PC-9 (cell line): ENCODE measurements at regions not wholly inside any gene's neighbourhood (a gene's known extent, or its start where the extent isn't known, plus 50 kb on each side); places are given as distances from the start of the nearest gene placed in this dataset.
"Not testable (repeated sequence)": the region's sequence is repeated elsewhere in the genome, so short reads cannot be mapped to it uniquely, and the experiment has no call there.

ENCODE experiments used
- BruUV-seq: library from RNA; stranded (reverse); fragments of 400-500 nt; replicated peaks from 2 replicates; lab custom pipeline; 2021; lab: Mats Ljungman, UMichigan
- CTCF ChIA-PET: fragments of 300-600 bp; sonication (Branson Sonifier 250); formaldehyde crosslinking; loops from one replicate; lab custom pipeline; 2022; ENCODE audit warnings: antibody characterized with exemption; lab: Charles Lee
- POLR2A ChIA-PET: fragments of 300-600 bp; sonication (Branson Sonifier 250); formaldehyde crosslinking; loops from one replicate; lab custom pipeline; 2022; ENCODE audit warnings: antibody characterized with exemption; ENCODE audit not compliant: unreplicated experiment; lab: Charles Lee
- DNase-seq, 2 experiments: peaks; one replicate each; pipeline versions ENCODE4 v3.0.0 to v3.0.0-alpha.2; 2015 to 2022; ENCODE audit warnings: mixed read lengths in 1 of 2
- H2AFZ ChIP-seq: fragments of 200-600 bp; sonication (generic); 2 replicates; pipeline ENCODE4 v1.8.1; 2017; ENCODE audit warnings: antibody characterized with exemption
- H3F3A ChIP-seq: fragments of 200-600 bp; sonication (generic); 2 replicates; pipeline ENCODE4 v1.8.1; 2017; ENCODE audit warnings: antibody characterized with exemption, mild to moderate bottlenecking, low read depth; ENCODE audit not compliant: insufficient read depth
- H3K27ac ChIP-seq: fragments of 200-600 bp; sonication (generic); 2 replicates; pipeline ENCODE4 v1.6.1; 2016; ENCODE audit warnings: mixed run types
- H3K27me3 ChIP-seq: fragments of 200-600 bp; sonication (generic); 2 replicates; pipeline ENCODE4 v1.6.1; 2016; ENCODE audit warnings: low read depth, mixed run types; ENCODE audit not compliant: insufficient read depth
- H3K36me3 ChIP-seq: fragments of 200-600 bp; sonication (generic); 2 replicates; pipeline ENCODE4 v1.6.1; 2016; ENCODE audit warnings: low read depth, mixed run types
- H3K4me1 ChIP-seq: fragments of 200-600 bp; sonication (generic); replicated peaks from 2 replicates; pipeline ENCODE4 v1.6.1; 2016; ENCODE audit warnings: mixed run types; ENCODE audit not compliant: insufficient read depth
- H3K4me2 ChIP-seq: fragments of 200-600 bp; sonication (generic); 2 replicates; pipeline ENCODE4 v1.6.1; 2017; ENCODE audit warnings: mixed run types
- H3K4me3 ChIP-seq: fragments of 200-600 bp; sonication (generic); 2 replicates; pipeline ENCODE4 v1.6.1; 2016; ENCODE audit warnings: mixed run types
- H3K79me2 ChIP-seq: fragments of 200-600 bp; sonication (generic); 2 replicates; pipeline ENCODE4 v1.6.1; 2017; ENCODE audit warnings: low read depth, mixed run types
- H3K9me2 ChIP-seq: fragments of 200-600 bp; sonication (generic); 2 replicates; pipeline ENCODE4 v1.8.1; 2017; ENCODE audit warnings: mild to moderate bottlenecking; ENCODE audit not compliant: insufficient read depth
- H3K9me3 ChIP-seq: fragments of 200-600 bp; sonication (generic); 2 replicates; pipeline ENCODE4 v1.8.1; 2016; ENCODE audit warnings: low read depth; ENCODE audit not compliant: insufficient read depth
- H4K20me1 ChIP-seq: fragments of 200-600 bp; sonication (generic); 2 replicates; pipeline ENCODE4 v1.8.1; 2017; ENCODE audit not compliant: insufficient read depth
- EZH2 ChIP-seq: fragments of 200-600 bp; sonication (generic); IDR thresholded peaks from 2 replicates; pipeline ENCODE4 v1.8.0; 2017; ENCODE audit warnings: antibody characterized with exemption, low read depth
- intact Hi-C: fragments of 100-400 bp; cut with micrococcal nuclease; formaldehyde crosslinking; loops from one replicate; pipeline ENCODE4 v1.10.0; 2022; ENCODE audit not compliant: unreplicated experiment
- TF ChIP-seq, protein P1 (sequence below): fragments of 200-600 bp; sonication (generic); conservative IDR thresholded peaks from 2 replicates; pipeline ENCODE4 v1.6.1; 2017; ENCODE audit warnings: mixed run types, antibody characterized with exemption, mild to moderate bottlenecking, moderate library complexity

DNA sequence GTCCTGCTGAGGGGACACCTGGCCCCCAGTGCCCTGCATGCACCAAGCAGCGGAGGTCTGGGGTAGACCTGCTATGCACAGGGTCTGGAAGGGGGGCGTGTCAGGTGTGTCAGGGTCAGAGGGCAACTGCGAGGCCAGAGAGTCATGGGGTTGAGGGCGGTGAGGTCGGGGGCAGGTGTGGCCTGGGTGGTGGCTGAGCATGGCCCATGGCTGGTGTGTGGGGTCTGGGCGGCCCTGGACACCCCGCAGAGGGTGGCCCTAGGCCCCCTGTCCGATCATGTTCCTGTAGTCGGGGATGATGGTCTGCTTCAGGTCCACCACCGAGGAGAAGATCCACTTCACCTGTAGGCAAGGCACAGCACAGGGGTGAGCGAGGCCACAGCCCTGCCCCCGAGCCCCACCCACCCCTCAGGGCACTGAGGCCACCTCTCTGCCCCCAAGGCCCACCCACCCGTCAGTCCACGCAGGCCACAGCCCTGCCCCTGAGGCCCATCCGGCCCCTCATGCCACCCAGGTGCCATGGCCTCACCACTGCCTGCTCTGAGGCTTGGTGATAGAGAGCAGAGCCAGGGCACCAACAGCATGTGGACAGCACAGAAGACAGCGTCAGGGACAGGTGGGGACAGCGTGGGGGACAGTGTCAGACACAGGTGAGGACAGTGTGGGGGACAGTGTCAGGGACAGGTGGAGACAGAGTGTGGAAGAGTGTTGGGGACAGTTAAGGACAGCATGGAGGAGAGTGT, 211.3 kb downstream of the TMEM121 start:
- Histone ChIP-seq H3K27me3 (peaks cover 34% of the 10 kb centered on the region), H3K4me3 (no peak overlapping the region), H3K79me2 (no peaks in the 10 kb centered on the region), H3K4me2 (no peak overlapping the region), H3K9me2 (no peaks in the 10 kb centered on the region), H3K9me3 (no peaks in the 10 kb centered on the region), H3K4me1 (no peaks in the 10 kb centered on the region), H4K20me1 (no peaks in the 10 kb centered on the region), H2AFZ (no peak overlapping the region), H3K36me3 (no peaks in the 10 kb centered on the region), H3F3A (no peaks in the 10 kb centered on the region), H3K27ac (no peak overlapping the region)
- CTCF ChIA-PET = no interaction called here
- TF ChIP-seq, protein P1, sequence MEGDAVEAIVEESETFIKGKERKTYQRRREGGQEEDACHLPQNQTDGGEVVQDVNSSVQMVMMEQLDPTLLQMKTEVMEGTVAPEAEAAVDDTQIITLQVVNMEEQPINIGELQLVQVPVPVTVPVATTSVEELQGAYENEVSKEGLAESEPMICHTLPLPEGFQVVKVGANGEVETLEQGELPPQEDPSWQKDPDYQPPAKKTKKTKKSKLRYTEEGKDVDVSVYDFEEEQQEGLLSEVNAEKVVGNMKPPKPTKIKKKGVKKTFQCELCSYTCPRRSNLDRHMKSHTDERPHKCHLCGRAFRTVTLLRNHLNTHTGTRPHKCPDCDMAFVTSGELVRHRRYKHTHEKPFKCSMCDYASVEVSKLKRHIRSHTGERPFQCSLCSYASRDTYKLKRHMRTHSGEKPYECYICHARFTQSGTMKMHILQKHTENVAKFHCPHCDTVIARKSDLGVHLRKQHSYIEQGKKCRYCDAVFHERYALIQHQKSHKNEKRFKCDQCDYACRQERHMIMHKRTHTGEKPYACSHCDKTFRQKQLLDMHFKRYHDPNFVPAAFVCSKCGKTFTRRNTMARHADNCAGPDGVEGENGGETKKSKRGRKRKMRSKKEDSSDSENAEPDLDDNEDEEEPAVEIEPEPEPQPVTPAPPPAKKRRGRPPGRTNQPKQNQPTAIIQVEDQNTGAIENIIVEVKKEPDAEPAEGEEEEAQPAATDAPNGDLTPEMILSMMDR = no peak
- no peak for TF ChIP-seq EZH2
- no TSS peak for BruUV-seq
- POLR2A ChIA-PET = no interaction called here
- intact Hi-C loops = no loop called here
- no peak for DNase-seq

DNA sequence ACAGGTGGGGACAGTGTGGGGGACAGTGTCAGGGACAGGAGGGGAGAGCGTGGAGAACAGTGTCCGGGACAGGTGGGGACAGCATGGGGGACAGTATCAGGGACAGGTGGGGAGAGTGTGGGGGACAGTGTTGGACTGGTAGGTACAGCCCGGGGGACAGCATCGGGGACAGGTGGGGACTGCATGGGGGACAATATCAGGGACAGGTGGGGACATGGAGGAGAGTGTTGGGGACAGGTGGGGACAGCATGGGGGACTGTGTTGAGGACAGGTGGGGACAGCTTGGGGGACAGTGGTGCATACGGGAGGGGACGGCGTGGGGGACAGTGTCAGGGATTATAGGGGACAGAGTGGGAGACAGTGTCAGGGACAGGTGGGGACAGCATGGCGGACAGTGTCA, 212.3 kb downstream of the TMEM121 start:
- DNase-seq = no peak
- CTCF ChIA-PET = no interaction called here
- POLR2A ChIA-PET = no interaction called here
- TF ChIP-seq EZH2 = no peak
- TF ChIP-seq, protein P1 = no peak
- H2AFZ ChIP-seq = no peak overlapping the region
- H3K9me2 ChIP-seq = no peaks in the 10 kb centered on the region
- H3K27ac ChIP-seq = no peak overlapping the region
- no peaks in the 10 kb centered on the region for H3F3A ChIP-seq
- no peak overlapping the region for H3K4me2 ChIP-seq
- BruUV-seq = no TSS peak
- no peaks in the 10 kb centered on the region for H3K4me1 ChIP-seq
- H3K9me3 ChIP-seq = no peaks in the 10 kb centered on the region
- H3K79me2 ChIP-seq = no peaks in the 10 kb centered on the region
- no peaks in the 10 kb centered on the region for H3K36me3 ChIP-seq
- intact Hi-C loops = no loop called here
- H4K20me1 ChIP-seq = no peaks in the 10 kb centered on the region
- peaks cover 25% of the 10 kb centered on the region for H3K27me3 ChIP-seq
- H3K4me3 ChIP-seq = no peak overlapping the region

GRCh38 chr14:105739331-105740102, 213.1 kb downstream of the TMEM121 start:
- H3K4me3 ChIP-seq = no peak overlapping the region
- intact Hi-C loops = no loop called here
- no peaks in the 10 kb centered on the region for H3K36me3 ChIP-seq
- no peaks in the 10 kb centered on the region for H4K20me1 ChIP-seq
- no peaks in the 10 kb centered on the region for H3K4me1 ChIP-seq
- peaks cover 22% of the 10 kb centered on the region for H3K27me3 ChIP-seq
- DNase-seq = no peak
- H2AFZ ChIP-seq = no peak overlapping the region
- TF ChIP-seq, protein P1 = no peak
- no peak for TF ChIP-seq EZH2
- H3K79me2 ChIP-seq = no peaks in the 10 kb centered on the region
- no peaks in the 10 kb centered on the region for H3F3A ChIP-seq
- ChIA-PET CTCF (no interaction called here), POLR2A (no interaction called here)
- H3K27ac ChIP-seq = no peak overlapping the region
- H3K9me3 ChIP-seq = no peaks in the 10 kb centered on the region
- no peak overlapping the region for H3K4me2 ChIP-seq
- no TSS peak for BruUV-seq
- no peaks in the 10 kb centered on the region for H3K9me2 ChIP-seq

DNA sequence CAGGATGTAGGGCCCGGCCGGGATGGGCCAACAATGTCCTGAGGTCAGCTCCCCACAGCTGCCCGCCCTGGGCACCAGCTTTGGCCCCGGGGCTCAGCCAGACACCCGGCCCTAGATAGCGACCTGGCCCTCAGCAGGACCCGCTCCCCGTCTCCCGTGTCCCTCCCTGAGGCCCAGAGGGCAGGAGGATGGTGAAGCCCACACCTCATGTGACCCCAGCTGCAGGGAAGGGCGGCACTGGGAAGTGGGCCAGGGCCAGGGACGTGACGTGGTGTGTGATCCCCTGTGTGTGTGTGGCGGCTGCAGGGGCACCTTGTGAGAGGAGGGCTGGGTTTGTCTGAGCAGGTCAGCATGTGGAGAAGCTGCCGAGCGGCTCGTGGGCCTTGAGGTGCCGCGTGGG, 213.9 kb downstream of the TMEM121 start:
- H3K4me2 ChIP-seq, H3K9me2 ChIP-seq, intact Hi-C loops, H3K27ac ChIP-seq, POLR2A ChIA-PET, H3K4me1 ChIP-seq, DNase-seq, H3K79me2 ChIP-seq, CTCF ChIA-PET, H3K9me3 ChIP-seq, H2AFZ ChIP-seq, BruUV-seq, H3F3A ChIP-seq, H3K4me3 ChIP-seq, H3K36me3 ChIP-seq, H4K20me1 ChIP-seq: not testable (repeated sequence)
- H3K27me3 ChIP-seq = peaks cover 22% of the 10 kb centered on the region

DNA sequence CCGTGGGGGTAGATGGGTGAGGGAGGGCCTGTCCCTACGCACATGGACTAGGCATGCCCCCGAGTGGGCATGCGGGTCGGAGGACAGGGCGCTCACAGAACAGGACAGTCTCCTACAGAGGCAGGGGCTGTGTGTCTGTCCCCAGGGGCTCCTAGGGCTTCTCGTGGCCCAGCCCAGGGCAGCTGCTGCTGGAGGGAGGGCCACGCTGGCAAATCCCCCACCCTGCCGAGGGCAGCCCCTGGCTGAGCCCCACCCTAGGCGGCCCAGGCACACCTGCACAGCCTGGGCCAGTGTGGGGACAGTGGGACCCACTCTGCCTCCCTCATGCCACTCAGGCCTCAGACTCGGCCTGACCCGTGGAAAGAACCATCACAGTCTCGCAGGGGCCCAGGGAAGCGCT, 214.6 kb downstream of the TMEM121 start:
- CTCF ChIA-PET = not testable (repeated sequence)

More for the DNA sequence above, 214.6 kb downstream of the TMEM121 start:
- H3K36me3 ChIP-seq, intact Hi-C loops, BruUV-seq, DNase-seq, H3K4me2 ChIP-seq, POLR2A ChIA-PET, H4K20me1 ChIP-seq, H3K9me3 ChIP-seq, H3K9me2 ChIP-seq, H3K79me2 ChIP-seq, H3K4me3 ChIP-seq, H3K27ac ChIP-seq, H3F3A ChIP-seq, H2AFZ ChIP-seq, H3K4me1 ChIP-seq: not testable (repeated sequence)
- peaks cover 28% of the 10 kb centered on the region for H3K27me3 ChIP-seq
